EL (cell line): ENCODE measurements at regions not wholly inside any gene's neighbourhood (a gene's known extent, or its start where the extent isn't known, plus 50 kb on each side); places are given as distances from the start of the nearest gene placed in this dataset.
A peak's percentile ranks its signal among the peaks of the same experiment; 100 is the strongest.
"Not testable (repeated sequence)": the region's sequence is repeated elsewhere in the genome, so short reads cannot be mapped to it uniquely, and the experiment has no call there.

Experiments used
- DNase-seq: peaks from one replicate; pipeline ENCODE4 v3.0.0-alpha.2; 2016

GRCh38 chr2:160736148-160737028 is 242.8 kb upstream of the RBMS1 start:
- DNase-seq = peak; percentile 84

GRCh38 chr2:160737247-160737646 is 243.6 kb upstream of the RBMS1 start:
- no peak for DNase-seq

- no peak for DNase-seq
Observed at GRCh38 chr2:160741271-160741670, 247.7 kb upstream of the RBMS1 start.

GRCh38 chr2:160741815-160742214 is 248.2 kb upstream of the RBMS1 start:
- DNase-seq = no peak

GRCh38 chr2:160742667-160743066 is 249.1 kb upstream of the RBMS1 start:
- no peak for DNase-seq

GRCh38 chr2:160747501-160748170 is 254.0 kb upstream of the RBMS1 start:
- peak; percentile 94 for DNase-seq

- DNase-seq = peak; percentile 37
Observed at GRCh38 chr2:160751021-160751420, 257.4 kb upstream of the RBMS1 start.

- DNase-seq = peak; percentile 74
Observed at GRCh38 chr2:160752475-160753330, 259.1 kb upstream of the RBMS1 start.

GRCh38 chr2:160753331-160753654 is 259.7 kb upstream of the RBMS1 start:
- no peak for DNase-seq

GRCh38 chr2:160753960-160754359 is 260.4 kb upstream of the RBMS1 start:
- DNase-seq = no peak

- DNase-seq = no peak
Observed at GRCh38 chr2:160756481-160756880, 262.9 kb upstream of the RBMS1 start.

- not testable (repeated sequence) for DNase-seq
Observed at GRCh38 chr2:160762493-160763128, 269.0 kb upstream of the RBMS1 start.

GRCh38 chr2:160783474-160783873 is 289.9 kb upstream of the RBMS1 start:
- DNase-seq = no peak

GRCh38 chr2:160784034-160784433 is 290.4 kb upstream of the RBMS1 start:
- no peak for DNase-seq

GRCh38 chr2:160790738-160791137 is 297.1 kb upstream of the RBMS1 start:
- no peak for DNase-seq

GRCh38 chr2:160791884-160792283 is 298.3 kb upstream of the RBMS1 start:
- no peak for DNase-seq

- no peak for DNase-seq
Observed at GRCh38 chr2:160792837-160793236, 299.2 kb upstream of the RBMS1 start.

GRCh38 chr2:160794926-160795325 is 301.3 kb upstream of the RBMS1 start:
- no peak for DNase-seq

GRCh38 chr2:160803881-160804280 is 310.3 kb upstream of the RBMS1 start:
- no peak for DNase-seq

- DNase-seq = no peak
Observed at GRCh38 chr2:160810406-160810805, 316.8 kb upstream of the RBMS1 start.

GRCh38 chr2:160812830-160813505 is 319.4 kb upstream of the RBMS1 start:
- no peak for DNase-seq

- no peak for DNase-seq
Observed at GRCh38 chr2:160813506-160813858, 319.9 kb upstream of the RBMS1 start.
